NCI-H2227 treated with DMSO at 0.1 percent for 48 hours (cell line): ENCODE measurements at regions not wholly inside any gene's neighbourhood (a gene's known extent, or its start where the extent isn't known, plus 50 kb on each side); places are given as distances from the start of the nearest gene placed in this dataset.
A peak's percentile ranks its signal among the peaks of the same experiment; 100 is the strongest.

Source experiments
- DNase-seq: peaks from one replicate; lab custom pipeline; 2025; lab: John Stamatoyannopoulos, UW

GRCh38 chr20:60638430-60639098 lies 613.5 kb upstream of the CDH4 start:
- no peak for DNase-seq

- DNase-seq: no peak
Measured at GRCh38 chr20:60641879-60642447, 610.1 kb upstream of the CDH4 start.

- DNase-seq: no peak
Measured at GRCh38 chr20:60642541-60642940, 609.5 kb upstream of the CDH4 start.

- no peak for DNase-seq
Measured at GRCh38 chr20:60648556-60648955, 603.5 kb upstream of the CDH4 start.

GRCh38 chr20:60649541-60649940 lies 602.5 kb upstream of the CDH4 start:
- DNase-seq: no peak

GRCh38 chr20:60650087-60650486 lies 602.0 kb upstream of the CDH4 start:
- DNase-seq: no peak

- DNase-seq: no peak
Measured at GRCh38 chr20:60652046-60652445, 600.0 kb upstream of the CDH4 start.

- no peak for DNase-seq
Measured at GRCh38 chr20:60652615-60653014, 599.4 kb upstream of the CDH4 start.

GRCh38 chr20:60653111-60653845 lies 598.8 kb upstream of the CDH4 start:
- DNase-seq: no peak

GRCh38 chr20:60658681-60659080 lies 593.4 kb upstream of the CDH4 start:
- no peak for DNase-seq

GRCh38 chr20:60659240-60659639 lies 592.8 kb upstream of the CDH4 start:
- DNase-seq: no peak

GRCh38 chr20:60662307-60662706 lies 589.8 kb upstream of the CDH4 start:
- DNase-seq: no peak

- DNase-seq: no peak
Measured at GRCh38 chr20:60664106-60664505, 588.0 kb upstream of the CDH4 start.

GRCh38 chr20:60667641-60668040 lies 584.4 kb upstream of the CDH4 start:
- no peak for DNase-seq

- DNase-seq: no peak
Measured at GRCh38 chr20:60669211-60669610, 582.9 kb upstream of the CDH4 start.

GRCh38 chr20:60676011-60676410 lies 576.0 kb upstream of the CDH4 start:
- no peak for DNase-seq

GRCh38 chr20:60677819-60678218 lies 574.2 kb upstream of the CDH4 start:
- no peak for DNase-seq

- DNase-seq: peak; percentile 16
Measured at GRCh38 chr20:60680554-60680953, 571.5 kb upstream of the CDH4 start.

GRCh38 chr20:60687213-60687612 lies 564.8 kb upstream of the CDH4 start:
- DNase-seq: no peak

- no peak for DNase-seq
Measured at GRCh38 chr20:60690771-60691170, 561.3 kb upstream of the CDH4 start.

- no peak for DNase-seq
Measured at GRCh38 chr20:60691966-60692615, 560.0 kb upstream of the CDH4 start.

GRCh38 chr20:60693496-60694133 lies 558.4 kb upstream of the CDH4 start:
- DNase-seq: no peak
